ENCODE measurements at regions not wholly inside any gene's neighbourhood (a gene's known extent, or its start where the extent isn't known, plus 50 kb on each side); places are given as distances from the start of the nearest gene placed in this dataset.

GRCh38 chr3:18864933-18865731 is 283.2 kb upstream of the KCNH8 start:
- Histone ChIP-seq H3K9me3 (ENCODE audit: control insufficient read depth, low read length) (no peaks in the 10 kb centered on the region), H3K79me2 (no peaks in the 10 kb centered on the region), H3K27me3 (ENCODE audit: control insufficient read depth, insufficient read depth, low read length) (no peaks in the 10 kb centered on the region), H3K36me3 (ENCODE audit: control insufficient read depth, insufficient read depth, low read length) (no peaks in the 10 kb centered on the region), H3K4me3 (ENCODE audit: low read depth, low read length) (no peak overlapping the region), H3K4me1 (no peaks in the 10 kb centered on the region), H2AFZ (no peak overlapping the region), H3K9ac (no peak overlapping the region), H3K27ac (no peak overlapping the region), H3K4me2 (ENCODE audit: low read length) (no peak overlapping the region)
- TF ChIP-seq CTCF (IDR thresholded peaks at IDR 0.05), result no peak

- H2AFZ ChIP-seq, result no peak overlapping the region
- no peak overlapping the region for H3K27ac ChIP-seq
- H3K79me2 ChIP-seq, result no peaks in the 10 kb centered on the region
- H3K4me1 ChIP-seq, result no peaks in the 10 kb centered on the region
- H3K4me3 ChIP-seq (ENCODE audit: low read depth, low read length), result no peak overlapping the region
- H3K9me3 ChIP-seq (ENCODE audit: control insufficient read depth, low read length), result no peaks in the 10 kb centered on the region
- no peak for TF ChIP-seq CTCF (IDR thresholded peaks at IDR 0.05)
- no peak overlapping the region for H3K4me2 ChIP-seq (ENCODE audit: low read length)
- no peaks in the 10 kb centered on the region for H3K27me3 ChIP-seq (ENCODE audit: control insufficient read depth, insufficient read depth, low read length)
- H3K36me3 ChIP-seq (ENCODE audit: control insufficient read depth, insufficient read depth, low read length), result no peaks in the 10 kb centered on the region
- no peak overlapping the region for H3K9ac ChIP-seq
Measured at GRCh38 chr3:18862077-18862476, 286.2 kb upstream of the KCNH8 start.

GRCh38 chr3:18861137-18861536 is 287.2 kb upstream of the KCNH8 start:
- Histone ChIP-seq H3K4me1 (no peaks in the 10 kb centered on the region), H2AFZ (no peak overlapping the region), H3K9me3 (ENCODE audit: control insufficient read depth, low read length) (no peaks in the 10 kb centered on the region), H3K36me3 (ENCODE audit: control insufficient read depth, insufficient read depth, low read length) (no peaks in the 10 kb centered on the region), H3K4me2 (ENCODE audit: low read length) (no peak overlapping the region), H3K27ac (no peak overlapping the region), H3K79me2 (no peaks in the 10 kb centered on the region), H3K9ac (no peak overlapping the region), H3K4me3 (ENCODE audit: low read depth, low read length) (no peak overlapping the region), H3K27me3 (ENCODE audit: control insufficient read depth, insufficient read depth, low read length) (no peaks in the 10 kb centered on the region)
- no peak for TF ChIP-seq CTCF (IDR thresholded peaks at IDR 0.05)

- Histone ChIP-seq H3K9ac (no peak overlapping the region), H3K4me2 (ENCODE audit: low read length) (no peak overlapping the region), H3K9me3 (ENCODE audit: control insufficient read depth, low read length) (no peaks in the 10 kb centered on the region), H3K27me3 (ENCODE audit: control insufficient read depth, insufficient read depth, low read length) (no peaks in the 10 kb centered on the region), H3K79me2 (no peaks in the 10 kb centered on the region), H3K4me3 (ENCODE audit: low read depth, low read length) (no peak overlapping the region), H3K4me1 (no peaks in the 10 kb centered on the region), H2AFZ (no peak overlapping the region), H3K36me3 (ENCODE audit: control insufficient read depth, insufficient read depth, low read length) (no peaks in the 10 kb centered on the region), H3K27ac (no peak overlapping the region)
- no peak for TF ChIP-seq CTCF (IDR thresholded peaks at IDR 0.05)
Measured at GRCh38 chr3:18853269-18853668, 295.0 kb upstream of the KCNH8 start.

All from parathyroid adenoma (tissue), 2 donors.